Left kidney (tissue), 1 donor: ENCODE measurements at regions not wholly inside any gene's neighbourhood (a gene's known extent, or its start where the extent isn't known, plus 50 kb on each side); places are given as distances from the start of the nearest gene placed in this dataset.
A peak's percentile ranks its signal among the peaks of the same experiment; 100 is the strongest.
"Not testable (repeated sequence)": the region's sequence is repeated elsewhere in the genome, so short reads cannot be mapped to it uniquely, and the experiment has no call there.

Experiments
- DNase-seq: peaks from one replicate; pipeline ENCODE4 v3.0.0-alpha.2; 2013

DNA sequence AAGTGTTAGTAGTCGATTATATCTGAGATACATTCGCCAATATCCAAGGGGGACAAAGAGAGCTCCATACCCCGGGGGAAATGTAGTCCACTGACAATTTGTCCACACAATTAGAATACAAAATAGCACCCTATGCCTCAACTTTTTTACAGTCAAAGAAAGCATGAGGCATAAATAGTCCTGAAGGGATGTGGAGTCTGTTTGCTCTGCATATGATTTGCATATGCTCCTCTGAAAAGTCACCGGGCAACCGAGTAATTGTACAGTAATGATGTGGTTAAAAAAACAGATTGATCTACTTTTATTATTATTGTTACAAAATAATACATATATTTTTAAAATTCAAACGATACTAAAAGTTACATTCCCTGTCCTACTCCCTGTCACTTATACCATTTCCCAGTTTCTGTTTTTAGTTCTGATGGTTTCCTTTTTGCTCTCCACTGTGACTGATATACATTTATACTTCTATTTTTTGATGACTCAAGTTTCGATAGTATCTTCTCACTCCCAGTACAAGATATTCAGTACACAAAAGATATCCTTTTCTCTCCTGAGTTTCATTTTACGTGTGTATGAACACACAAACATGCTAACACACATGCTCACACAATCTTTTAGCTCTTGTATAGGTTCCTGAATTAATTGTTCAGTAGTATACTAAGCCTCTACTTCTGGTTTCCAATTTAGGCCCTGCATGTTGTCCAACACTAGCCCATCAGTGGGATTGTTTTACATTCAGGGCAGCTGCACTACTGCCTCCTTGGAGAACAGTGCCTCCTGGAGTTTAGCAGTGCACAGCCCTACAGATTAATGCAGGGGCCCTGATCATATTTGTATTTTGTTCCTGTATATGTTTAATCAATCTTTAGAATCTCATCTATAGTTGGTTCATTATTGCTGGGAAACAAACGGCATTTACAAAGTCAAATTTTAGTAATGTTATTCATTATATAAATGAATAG, 130.9 kb downstream of the TES start:
- no peak for DNase-seq

DNA sequence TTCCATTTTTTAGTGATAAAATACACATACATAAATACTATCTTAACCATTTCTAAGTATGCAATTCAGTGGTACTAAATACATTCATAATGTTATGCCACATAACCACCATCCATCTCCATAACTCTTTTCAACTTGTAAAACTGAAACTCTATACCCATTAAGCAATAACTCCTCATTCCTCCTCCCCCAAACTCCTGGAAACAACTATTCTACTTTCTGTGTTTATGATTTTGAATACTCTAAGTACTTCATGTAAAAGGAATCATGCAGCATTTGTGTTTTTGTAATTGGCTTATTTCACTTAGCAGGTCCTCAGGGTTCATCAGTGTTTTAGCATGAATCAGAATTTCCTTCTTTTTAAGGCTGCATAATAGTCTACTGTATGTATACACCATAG, 131.8 kb downstream of the TES start:
- no peak for DNase-seq

DNA sequence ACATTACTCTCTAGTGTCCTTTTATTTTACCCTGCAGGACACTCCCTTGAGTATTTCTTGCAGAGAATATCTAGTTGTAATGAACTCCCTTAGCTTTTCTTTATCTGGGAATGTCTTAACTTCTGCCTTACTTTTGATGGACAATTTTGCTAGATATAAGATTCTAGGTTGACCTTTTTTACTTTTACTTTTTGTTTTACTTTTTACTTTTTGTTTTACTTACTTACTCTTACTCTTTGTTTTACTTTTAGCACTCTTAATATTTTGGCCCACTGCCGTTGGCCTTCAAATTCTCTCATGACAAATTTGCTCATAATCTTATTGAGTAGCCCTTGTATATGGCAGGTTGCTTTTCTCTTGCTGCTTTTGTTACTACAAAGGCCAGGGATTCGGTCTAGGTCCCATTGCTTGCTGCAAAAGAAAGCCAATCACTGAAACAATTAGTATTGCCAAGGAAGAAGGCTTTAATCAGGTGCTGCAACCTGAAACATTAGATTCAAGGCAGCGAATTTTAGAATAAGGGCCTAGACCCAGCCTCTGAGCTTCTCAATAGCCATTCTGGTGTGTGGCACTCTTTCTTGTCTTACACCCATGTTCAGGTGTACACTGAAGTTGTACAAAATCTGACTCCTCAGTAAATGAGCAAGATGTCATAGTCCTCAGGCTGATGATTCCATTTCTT, 137.0 kb downstream of the TES start:
- no peak for DNase-seq

DNA sequence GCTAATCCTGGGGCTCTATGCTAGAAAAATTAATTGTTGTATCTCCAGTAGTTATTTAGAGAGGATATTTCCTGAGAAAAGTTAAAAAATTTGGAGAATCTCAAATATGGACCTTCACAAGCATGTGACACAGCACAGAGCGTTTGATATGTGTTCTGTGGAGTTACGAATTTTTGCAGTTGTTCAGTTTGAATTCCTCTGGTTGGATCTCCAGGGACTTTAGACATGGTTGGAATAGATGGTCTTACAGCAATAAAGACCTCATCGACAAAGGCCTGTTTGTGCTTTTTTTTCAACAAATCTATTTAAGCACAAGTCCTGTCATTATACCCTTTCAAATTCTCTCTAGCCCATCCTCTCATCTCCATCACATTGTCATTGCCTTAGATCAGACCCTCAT, 138.0 kb downstream of the TES start:
- no peak for DNase-seq

DNA sequence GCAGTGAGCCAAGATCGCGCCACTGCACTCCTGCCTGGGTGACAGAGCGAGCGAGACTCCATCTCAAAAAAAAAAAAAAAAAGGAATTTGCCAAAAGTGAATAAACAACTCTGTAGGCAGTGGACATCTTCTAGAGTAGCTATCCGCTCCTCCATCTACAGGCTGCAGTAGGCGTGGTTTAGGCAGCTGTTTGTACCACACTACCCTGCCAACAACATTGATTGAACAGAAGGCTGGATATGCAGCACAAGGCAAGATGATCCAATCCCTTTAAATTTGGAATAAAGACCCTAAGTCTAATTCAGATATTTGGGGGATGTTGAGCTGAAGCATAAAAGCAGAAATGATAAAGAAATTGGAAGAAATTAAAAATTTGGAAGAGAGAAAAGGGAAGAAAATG, 141.6 kb downstream of the TES start:
- no peak for DNase-seq

DNA sequence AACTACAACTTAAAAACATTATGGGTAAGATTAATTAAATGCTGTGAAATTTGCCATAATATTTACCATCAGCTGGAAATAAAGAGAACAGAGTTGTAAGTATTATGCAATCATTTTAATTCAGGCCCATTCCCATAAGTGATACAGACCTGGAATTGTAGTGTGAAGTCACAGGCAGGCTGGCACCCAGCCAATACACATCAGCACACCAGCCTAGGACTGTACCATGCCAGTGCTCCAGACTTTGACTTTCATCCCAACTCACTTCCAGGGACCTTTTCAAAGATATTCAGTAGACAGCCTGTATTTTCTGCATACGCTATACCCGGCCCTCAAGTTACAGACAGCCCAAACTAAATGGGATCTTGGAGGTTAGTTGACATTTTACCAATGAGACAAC, 143.3 kb downstream of the TES start:
- no peak for DNase-seq

DNA sequence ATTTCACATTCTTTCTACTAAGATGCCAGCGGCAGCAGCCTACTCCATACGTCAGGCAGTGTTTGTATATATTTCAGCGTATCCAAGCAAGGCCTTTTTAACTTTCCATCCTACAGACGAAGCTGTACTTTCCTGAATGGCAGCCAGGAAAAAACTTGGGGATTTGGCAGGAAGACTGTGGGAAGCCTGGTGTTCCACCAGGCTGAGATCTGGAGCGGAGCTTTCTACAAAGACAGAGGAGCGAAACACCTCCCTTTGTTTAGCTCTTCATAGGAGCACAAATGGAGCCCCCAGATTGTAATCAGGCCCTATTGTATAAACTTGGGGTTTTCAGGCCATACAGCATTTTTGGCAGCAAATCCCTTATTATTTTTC, 143.8 kb downstream of the TES start:
- no peak for DNase-seq

DNA sequence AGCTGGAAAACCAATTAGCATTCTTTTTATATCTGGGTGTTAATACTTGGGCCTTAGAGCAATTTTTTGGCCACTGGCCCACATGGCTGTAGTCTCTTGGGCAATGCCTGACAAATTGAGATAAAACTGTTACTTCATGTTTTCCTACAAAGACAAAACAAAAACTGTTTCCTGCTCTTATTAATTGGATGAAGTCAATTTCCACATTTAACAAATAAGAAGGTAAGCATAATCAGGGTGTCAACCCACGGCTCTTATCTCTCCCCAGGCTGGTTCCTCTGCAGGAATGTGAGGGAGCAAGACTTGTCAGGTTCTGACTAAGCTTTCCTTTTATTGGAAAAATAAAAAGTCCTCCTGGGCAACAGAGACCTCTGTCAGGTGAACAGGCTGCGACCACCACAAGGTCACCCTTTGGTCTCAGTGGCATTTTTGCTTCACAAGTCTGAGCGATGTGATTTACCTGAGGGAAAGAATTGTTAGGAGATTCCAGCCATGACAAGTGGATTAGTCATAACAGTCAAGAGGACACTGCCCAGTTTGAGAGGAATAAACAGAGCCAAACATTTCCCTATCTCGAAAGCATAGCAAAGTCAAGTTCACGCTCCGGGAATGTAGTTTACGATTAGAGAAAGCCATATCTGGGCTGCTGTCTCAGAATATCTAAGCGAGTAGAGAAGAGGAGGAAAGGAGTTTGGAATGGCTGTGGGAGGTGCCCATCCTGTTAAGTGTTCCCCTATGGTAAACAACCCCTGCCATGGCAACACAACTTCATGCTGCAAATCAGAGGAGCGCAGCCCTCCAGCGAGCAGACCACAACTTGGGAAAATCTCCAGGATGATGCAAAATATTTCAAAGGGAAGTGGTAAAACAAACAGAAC, 144.4 kb downstream of the TES start:
- peak; percentile 76 for DNase-seq

DNA sequence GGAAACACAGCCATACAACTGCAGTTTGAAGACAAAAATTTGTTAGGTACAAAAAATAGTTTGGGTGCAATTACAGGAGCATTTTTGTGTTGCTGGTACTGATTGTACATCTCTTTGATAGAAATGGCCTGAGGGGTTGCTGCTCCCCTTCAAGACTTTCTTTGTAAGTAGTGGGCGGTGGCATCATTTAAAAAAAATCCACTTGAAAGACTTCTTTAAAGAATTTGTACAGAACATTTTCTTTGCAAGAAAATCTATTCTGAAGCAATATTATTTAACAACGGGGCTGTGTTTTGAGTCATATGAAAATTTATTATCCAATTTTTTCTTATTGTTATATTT, 144.1 kb upstream of the CAV2 start:
- DNase-seq: no peak

DNA sequence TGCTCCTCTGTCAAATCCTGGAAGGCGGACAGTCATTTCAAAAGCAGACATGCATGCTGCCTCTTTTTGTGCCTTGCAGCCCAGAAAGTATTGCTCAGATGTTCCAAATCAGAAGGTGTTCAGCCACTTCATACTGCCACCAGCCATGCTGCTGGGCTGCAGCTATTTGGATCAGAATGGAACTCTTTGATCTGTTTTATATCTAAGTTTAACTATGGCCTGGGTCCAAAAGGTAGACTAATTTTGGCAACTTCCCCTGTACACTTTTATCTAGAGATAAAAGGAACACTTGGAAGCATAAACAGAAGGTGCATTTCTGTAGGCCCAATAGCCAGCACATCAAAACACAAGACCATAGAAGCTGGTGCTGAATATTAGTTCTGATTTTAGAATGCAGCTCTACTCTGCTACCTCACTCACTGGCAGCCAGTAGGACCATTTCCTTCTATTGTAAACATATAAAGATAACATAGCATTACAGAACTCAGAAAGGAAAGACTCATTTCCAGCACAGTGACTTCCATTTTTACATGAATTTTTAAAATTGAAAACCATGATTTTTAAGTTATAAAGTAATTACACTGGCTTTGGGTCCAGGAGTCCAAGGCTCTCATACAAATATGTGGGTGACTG, 143.1 kb upstream of the CAV2 start:
- no peak for DNase-seq

DNA sequence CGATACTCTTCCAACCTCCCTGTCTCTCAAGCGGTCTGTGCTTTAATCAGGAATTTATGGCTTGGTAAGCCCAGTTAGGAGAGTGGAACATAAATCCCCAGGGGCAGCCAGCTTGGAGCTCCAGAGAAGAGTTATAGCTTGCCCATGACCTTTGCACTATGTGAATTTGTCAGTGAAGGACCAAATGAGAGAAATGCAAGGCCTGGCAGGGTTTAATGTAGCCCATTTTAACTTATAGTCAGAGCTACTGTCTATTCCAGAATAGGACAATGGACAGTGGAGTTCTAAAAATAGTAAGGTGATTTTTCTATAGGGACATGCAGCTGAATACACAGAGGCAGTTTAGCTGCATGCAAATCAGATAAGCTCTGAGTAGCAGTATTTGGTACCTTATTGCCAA, 142.6 kb upstream of the CAV2 start:
- DNase-seq: peak; percentile 80

DNA sequence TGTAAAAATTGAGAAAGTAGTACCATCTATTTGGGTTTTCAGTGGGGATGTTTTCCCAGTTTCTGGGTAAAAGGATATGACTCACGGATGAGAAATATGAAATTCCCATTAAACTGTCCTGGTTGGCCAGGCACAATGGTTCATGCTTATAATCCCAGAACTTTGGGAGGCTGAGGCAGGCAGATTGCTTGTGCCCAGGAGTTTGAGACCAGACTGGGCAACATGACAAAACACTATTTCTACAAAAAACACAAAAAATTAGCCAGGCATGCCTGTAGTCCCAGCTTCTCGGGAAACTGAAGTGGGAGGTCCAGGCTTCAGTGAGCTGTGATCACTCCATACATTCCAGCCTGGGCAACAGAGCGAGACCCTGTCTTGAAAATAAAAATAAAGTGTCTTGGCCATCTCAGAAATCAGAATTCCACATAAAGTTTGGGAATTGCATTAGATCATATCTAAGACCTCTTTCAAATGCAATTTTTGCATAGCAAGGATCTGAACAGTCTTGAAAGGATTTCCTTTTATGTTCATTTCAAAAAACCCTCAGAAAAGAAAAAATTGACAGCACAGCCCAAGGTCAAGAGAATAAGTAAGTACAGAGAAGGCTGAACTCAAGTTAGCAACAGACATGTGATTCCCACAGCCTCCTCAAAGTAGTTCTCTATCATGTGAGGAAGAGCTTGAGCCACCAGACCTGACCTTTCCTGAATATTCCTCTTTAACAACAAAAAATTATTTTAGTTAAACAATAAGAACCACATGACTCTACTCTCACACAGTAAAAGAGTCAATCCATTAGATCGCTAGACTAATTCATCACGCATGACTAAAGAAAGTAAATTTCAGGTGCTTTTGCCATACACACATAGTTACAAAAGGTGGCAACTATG, 141.5 kb upstream of the CAV2 start:
- no peak for DNase-seq

DNA sequence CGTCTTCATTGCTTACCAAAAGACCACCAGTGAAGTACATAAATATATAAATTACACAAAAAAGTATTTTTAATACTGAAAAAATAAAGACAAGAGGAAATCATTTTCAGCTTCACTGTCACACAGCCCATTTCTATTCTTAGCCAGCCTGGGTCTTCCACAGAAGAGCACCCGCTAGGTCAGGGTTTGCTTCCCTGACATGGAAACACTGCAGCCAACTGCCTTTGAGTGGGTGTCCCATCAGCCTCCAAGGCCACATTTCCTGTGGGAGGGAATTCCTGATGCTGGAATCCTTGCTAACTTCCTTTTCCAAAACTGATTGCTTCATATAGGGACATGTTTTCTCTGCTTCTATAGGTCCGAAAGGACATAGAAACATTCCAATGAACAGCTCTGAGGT, 137.8 kb upstream of the CAV2 start:
- DNase-seq: no peak

DNA sequence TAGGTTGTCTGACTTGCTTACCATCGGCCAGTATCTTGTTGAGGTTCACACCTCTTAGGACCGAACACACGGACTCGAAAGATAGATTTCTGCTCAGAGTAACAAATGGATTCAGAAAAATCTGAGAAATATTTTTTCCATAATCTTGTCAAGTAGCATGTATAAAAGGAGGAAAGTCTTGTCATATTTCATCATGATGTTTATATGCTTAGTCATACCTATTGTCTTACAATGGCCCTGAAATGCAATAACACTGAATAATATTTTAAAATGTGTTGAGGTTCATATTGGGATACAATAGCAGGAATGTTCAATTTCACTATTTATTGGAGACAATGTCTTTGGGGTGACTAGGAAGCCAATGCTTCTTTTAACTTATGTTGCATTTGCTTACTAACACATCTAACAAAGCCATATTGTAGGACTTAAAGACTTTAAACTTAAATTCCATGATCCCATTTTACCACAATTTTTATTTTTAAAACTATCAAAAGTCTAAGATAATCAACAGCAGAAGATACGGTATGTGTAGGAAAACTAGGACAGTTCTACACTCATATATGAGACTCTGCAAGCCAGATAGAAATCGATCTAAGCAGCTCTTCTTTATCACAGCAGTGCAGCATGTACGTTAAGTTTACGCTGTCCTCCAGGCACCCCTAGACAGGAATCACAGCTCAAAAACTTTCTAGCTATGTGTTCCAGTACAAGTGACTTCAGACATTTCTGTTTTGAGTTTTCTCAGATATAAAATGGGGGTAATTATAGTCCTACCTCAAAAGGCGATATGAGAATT, 135.7 kb upstream of the CAV2 start:
- DNase-seq: no peak

DNA sequence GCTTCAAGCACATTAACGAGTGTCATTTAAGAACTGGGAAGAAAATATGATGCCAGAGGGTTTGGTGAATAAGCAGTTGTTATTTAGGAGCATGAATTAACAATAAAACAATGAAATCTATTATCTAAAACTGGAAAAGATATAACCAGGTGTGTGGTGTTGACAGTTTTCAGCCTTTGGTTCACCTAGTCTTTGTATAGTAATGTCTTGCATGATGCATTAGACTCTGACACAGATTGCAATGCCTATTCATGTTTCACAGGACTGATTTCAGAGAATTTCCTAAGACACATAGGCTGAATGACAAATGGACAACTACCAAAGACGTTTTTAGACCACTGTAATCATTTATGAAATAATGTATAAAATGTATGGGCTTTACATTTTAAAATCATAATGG, 135.1 kb upstream of the CAV2 start:
- DNase-seq: no peak

DNA sequence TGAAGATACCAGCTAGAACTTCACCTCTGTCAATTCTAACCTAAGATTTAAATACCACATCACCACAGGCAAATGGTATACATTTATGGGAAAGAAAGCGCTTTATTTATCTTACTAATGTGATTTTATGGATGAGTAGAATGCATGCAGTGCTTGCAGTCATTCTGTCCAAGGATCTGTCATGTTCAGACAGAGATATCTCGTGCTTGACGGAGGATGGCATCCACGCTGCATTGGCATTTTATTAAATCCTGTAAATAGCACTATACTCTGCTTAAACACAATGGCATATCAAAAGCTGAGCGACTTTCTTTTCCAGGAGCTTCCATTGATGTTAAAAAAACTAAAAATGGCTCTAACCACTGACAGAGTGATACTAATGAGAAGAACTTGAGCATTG, 133.7 kb upstream of the CAV2 start:
- no peak for DNase-seq

DNA sequence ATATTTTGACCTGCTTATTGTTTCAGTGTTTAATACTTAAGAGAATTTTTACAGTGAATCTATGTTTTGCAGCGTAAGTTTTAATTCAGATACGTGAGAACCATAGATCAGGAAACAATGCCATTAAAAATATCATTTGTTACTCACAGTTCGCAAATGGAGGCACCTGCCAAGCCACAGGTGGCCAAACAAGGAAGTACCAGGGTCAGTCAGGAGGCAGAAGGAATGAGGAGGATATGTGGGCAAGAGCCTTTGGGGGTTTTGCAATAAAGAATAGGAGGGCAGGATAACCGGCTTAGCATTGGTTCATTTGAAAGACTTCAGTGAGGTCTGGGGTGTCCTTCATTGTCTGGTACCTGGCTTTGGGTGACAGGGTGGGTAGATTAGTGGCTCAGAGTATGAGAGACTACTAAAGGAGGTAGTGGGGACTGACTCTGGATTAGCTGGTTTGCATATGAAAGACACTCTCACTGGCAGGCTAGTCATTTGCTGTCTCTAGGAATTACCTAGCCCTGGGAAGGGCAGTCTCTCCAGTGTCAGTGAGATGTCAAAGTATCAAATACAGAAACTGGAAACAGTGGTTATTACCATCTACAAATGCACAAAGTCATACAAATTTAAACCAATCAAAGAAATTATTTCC, 132.2 kb upstream of the CAV2 start:
- DNase-seq: no peak

DNA sequence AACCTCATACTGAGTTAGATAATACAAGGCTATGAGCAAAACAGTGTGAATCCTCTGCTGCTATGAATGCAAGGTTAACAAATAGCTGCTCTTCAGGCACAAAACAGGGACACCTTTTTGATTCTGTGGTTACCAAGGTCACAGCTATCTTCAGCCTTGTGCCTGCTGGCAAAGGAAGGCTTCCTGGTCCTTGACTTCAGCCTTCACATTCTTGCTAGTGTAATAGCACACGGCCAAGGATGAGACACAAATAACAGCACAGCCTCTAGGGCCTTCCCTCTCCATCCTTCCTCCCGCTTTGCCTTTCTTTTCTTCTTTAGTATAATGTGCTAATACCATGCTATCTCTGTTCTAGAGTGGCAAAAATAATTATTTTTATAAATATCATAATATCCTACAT, 130.6 kb upstream of the CAV2 start:
- DNase-seq: no peak

DNA sequence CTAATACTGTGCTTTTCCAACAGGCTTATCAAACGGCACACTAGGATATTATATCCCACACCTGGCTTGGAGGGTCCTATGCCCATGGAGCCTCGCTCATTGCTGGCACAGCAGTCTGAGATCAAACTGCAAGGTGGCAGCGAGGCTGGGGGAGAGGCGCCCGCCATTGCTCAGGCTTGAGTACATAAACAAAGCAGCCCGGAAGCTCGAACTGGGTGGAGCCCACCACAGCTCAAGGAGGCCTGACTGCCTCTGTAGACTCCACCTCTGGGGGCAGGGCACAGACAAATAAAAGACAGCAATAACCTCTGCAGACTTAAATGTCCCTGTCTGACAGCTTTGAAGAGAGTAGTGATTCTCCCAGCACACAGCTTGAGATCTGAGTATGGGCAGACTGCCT, 128.0 kb upstream of the CAV2 start:
- not testable (repeated sequence) for DNase-seq

DNA sequence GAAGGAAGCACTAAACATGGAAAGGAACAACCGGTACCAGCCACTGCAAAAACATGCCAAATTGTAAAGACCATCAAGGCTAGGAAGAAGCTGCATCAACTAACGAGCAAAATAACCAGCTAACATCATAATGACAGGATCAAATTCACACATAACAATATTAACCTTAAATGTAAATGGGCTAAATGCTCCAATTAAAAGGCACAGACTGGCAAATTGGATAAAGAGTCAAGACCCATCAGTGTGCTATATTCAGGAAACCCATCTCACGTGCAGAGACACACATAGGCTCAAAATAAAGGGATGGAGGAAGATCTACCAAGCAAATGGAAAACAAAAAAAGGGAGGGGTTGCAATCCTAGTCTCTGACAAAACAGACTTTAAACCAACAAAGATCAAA, 126.3 kb upstream of the CAV2 start:
- DNase-seq: not testable (repeated sequence)
